IPS-15b (cell line): ENCODE measurements at regions not wholly inside any gene's neighbourhood (a gene's known extent, or its start where the extent isn't known, plus 50 kb on each side); places are given as distances from the start of the nearest gene placed in this dataset.

Source experiments
- H3K27me3 ChIP-seq: one replicate; pipeline ENCODE4 v1.6.1; 2013; ENCODE audit warnings: low read length; ENCODE audit not compliant: control insufficient read depth, insufficient read depth
- H3K36me3 ChIP-seq: one replicate; pipeline ENCODE4 v1.6.1; 2013; ENCODE audit warnings: low read length; ENCODE audit not compliant: control insufficient read depth, insufficient read depth
- H3K4me1 ChIP-seq: one replicate; pipeline ENCODE4 v1.6.1; 2013; ENCODE audit warnings: mild to moderate bottlenecking, low read length; ENCODE audit not compliant: control insufficient read depth, insufficient read depth
- H3K4me3 ChIP-seq: one replicate; pipeline ENCODE4 v1.5.1; 2013; ENCODE audit warnings: low read depth, low read length
- H3K9ac ChIP-seq: one replicate; pipeline ENCODE4 v1.6.1; 2013; ENCODE audit warnings: low read depth, mild to moderate bottlenecking, low read length
- H3K9me3 ChIP-seq: one replicate; pipeline ENCODE4 v1.6.1; 2013; ENCODE audit warnings: mild to moderate bottlenecking, low read length; ENCODE audit not compliant: control insufficient read depth, insufficient read depth

GRCh38 chr13:97520061-97520460 lies 86.1 kb downstream of the RAP2A start:
- no peak overlapping the region for H3K4me3 ChIP-seq

GRCh38 chr13:97520866-97521265 lies 86.9 kb downstream of the RAP2A start:
- Histone ChIP-seq H3K36me3 (no peaks in the 10 kb centered on the region), H3K9me3 (no peaks in the 10 kb centered on the region), H3K4me3 (no peak overlapping the region), H3K4me1 (no peaks in the 10 kb centered on the region), H3K27me3 (no peaks in the 10 kb centered on the region), H3K9ac (no peak overlapping the region)

More at GRCh38 chr13:97520061-97520460, 86.1 kb downstream of the RAP2A start:
- Histone ChIP-seq H3K9ac (no peak overlapping the region), H3K4me1 (no peaks in the 10 kb centered on the region), H3K9me3 (no peaks in the 10 kb centered on the region), H3K27me3 (no peaks in the 10 kb centered on the region), H3K36me3 (no peaks in the 10 kb centered on the region)

GRCh38 chr13:97521726-97522125 lies 87.8 kb downstream of the RAP2A start:
- Histone ChIP-seq H3K9me3 (no peaks in the 10 kb centered on the region), H3K4me3 (no peak overlapping the region), H3K36me3 (no peaks in the 10 kb centered on the region), H3K4me1 (no peaks in the 10 kb centered on the region), H3K9ac (no peak overlapping the region), H3K27me3 (no peaks in the 10 kb centered on the region)

- H3K4me3 ChIP-seq, result no peak overlapping the region
- no peaks in the 10 kb centered on the region for H3K27me3 ChIP-seq
- no peaks in the 10 kb centered on the region for H3K4me1 ChIP-seq
- no peaks in the 10 kb centered on the region for H3K9me3 ChIP-seq
- no peaks in the 10 kb centered on the region for H3K36me3 ChIP-seq
- no peak overlapping the region for H3K9ac ChIP-seq
Observed at GRCh38 chr13:97522243-97522642, 88.3 kb downstream of the RAP2A start.

GRCh38 chr13:97526556-97526955 lies 92.6 kb downstream of the RAP2A start:
- no peak overlapping the region for H3K4me3 ChIP-seq
- H3K9ac ChIP-seq, result no peak overlapping the region
- H3K36me3 ChIP-seq, result no peaks in the 10 kb centered on the region
- no peaks in the 10 kb centered on the region for H3K27me3 ChIP-seq
- no peaks in the 10 kb centered on the region for H3K4me1 ChIP-seq
- H3K9me3 ChIP-seq, result no peaks in the 10 kb centered on the region

- H3K9ac ChIP-seq, result no peak overlapping the region
- H3K27me3 ChIP-seq, result no peaks in the 10 kb centered on the region
- no peaks in the 10 kb centered on the region for H3K9me3 ChIP-seq
- no peaks in the 10 kb centered on the region for H3K4me1 ChIP-seq
- no peak overlapping the region for H3K4me3 ChIP-seq
- H3K36me3 ChIP-seq, result no peaks in the 10 kb centered on the region
Observed at GRCh38 chr13:97528518-97528917, 94.5 kb downstream of the RAP2A start.

GRCh38 chr13:97534540-97534939 lies 100.6 kb downstream of the RAP2A start:
- Histone ChIP-seq H3K36me3 (no peaks in the 10 kb centered on the region), H3K9ac (no peak overlapping the region), H3K4me1 (no peaks in the 10 kb centered on the region), H3K9me3 (no peaks in the 10 kb centered on the region), H3K27me3 (no peaks in the 10 kb centered on the region), H3K4me3 (no peak overlapping the region)

- Histone ChIP-seq H3K9me3 (no peaks in the 10 kb centered on the region), H3K9ac (no peak overlapping the region), H3K4me3 (no peak overlapping the region), H3K27me3 (no peaks in the 10 kb centered on the region), H3K4me1 (no peaks in the 10 kb centered on the region), H3K36me3 (no peaks in the 10 kb centered on the region)
Observed at GRCh38 chr13:97535614-97536013, 101.6 kb downstream of the RAP2A start.

DNA sequence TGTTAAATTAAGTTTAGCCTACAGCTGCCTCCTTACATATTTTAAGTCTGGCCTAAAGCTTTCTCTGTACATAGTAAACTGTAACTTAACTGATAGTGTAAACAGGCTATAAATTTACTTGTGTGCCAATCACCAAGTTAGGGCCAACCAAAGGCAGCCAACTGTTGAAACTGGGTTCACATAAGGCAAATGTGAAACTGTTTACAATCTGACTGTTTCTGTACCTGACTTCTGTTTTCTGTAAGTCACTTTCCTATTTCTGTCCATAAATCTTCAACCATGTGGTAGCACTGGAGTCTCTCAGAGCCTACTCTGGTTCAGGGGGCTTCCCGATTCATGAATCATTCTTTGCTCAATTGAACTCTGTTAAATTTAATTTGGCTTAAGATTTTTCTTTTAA lies 103.1 kb downstream of the RAP2A start:
- Histone ChIP-seq H3K4me3 (no peak overlapping the region), H3K27me3 (no peaks in the 10 kb centered on the region), H3K36me3 (no peaks in the 10 kb centered on the region), H3K9ac (no peak overlapping the region), H3K4me1 (no peaks in the 10 kb centered on the region), H3K9me3 (no peaks in the 10 kb centered on the region)

DNA sequence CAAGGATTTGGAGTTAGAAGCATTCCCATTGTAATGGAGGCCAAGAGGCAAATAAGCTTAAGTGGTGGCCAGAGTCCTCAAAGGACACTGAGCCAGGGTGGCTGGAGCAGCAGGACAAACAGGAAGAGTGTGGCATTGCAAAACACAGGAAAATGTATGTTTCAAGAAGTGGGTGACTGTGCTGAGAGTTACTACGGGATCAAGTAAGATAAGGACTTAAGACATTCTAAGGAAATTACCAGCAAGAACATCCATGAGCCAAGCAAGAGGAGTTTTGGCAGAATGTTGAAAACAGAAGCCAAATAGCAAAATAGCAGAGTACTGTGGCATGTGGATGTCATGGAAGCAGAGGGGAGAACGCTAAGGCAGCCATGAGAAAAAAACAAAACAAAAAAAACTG lies 104.2 kb downstream of the RAP2A start:
- H3K36me3 ChIP-seq, result no peaks in the 10 kb centered on the region
- H3K9me3 ChIP-seq, result no peaks in the 10 kb centered on the region
- no peaks in the 10 kb centered on the region for H3K27me3 ChIP-seq
- H3K9ac ChIP-seq, result no peak overlapping the region
- no peaks in the 10 kb centered on the region for H3K4me1 ChIP-seq
- no peak overlapping the region for H3K4me3 ChIP-seq

GRCh38 chr13:97539651-97540610 lies 106.0 kb downstream of the RAP2A start:
- no peak overlapping the region for H3K4me3 ChIP-seq
- H3K36me3 ChIP-seq, result no peaks in the 10 kb centered on the region
- H3K4me1 ChIP-seq, result no peaks in the 10 kb centered on the region
- no peaks in the 10 kb centered on the region for H3K27me3 ChIP-seq
- H3K9ac ChIP-seq, result no peak overlapping the region
- H3K9me3 ChIP-seq, result no peaks in the 10 kb centered on the region

DNA sequence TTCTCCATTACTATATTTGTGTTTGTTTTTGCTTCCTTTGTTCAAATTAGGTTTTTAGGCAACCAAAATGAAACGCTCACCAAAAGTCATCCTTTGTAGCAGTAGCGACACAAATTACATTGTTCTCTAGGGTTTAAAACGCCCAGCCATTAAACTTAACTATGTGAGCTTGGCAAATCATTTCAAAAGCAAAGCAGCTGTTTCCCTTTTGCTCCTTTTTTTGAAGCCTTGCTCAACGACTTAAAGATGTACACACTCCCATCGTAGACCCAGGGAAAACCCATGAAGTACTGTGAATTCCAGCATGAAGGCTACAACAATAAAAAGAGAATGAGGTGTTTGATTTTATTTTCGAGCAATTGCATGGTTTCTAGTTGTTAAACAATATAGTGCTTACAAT lies 106.7 kb downstream of the RAP2A start:
- Histone ChIP-seq H3K36me3 (no peaks in the 10 kb centered on the region), H3K4me3 (no peak overlapping the region), H3K4me1 (no peaks in the 10 kb centered on the region), H3K27me3 (no peaks in the 10 kb centered on the region), H3K9me3 (no peaks in the 10 kb centered on the region), H3K9ac (no peak overlapping the region)
